CD4-positive, alpha-beta T cell (primary cell): ENCODE measurements at regions not wholly inside any gene's neighbourhood (a gene's known extent, or its start where the extent isn't known, plus 50 kb on each side); places are given as distances from the start of the nearest gene placed in this dataset.

ENCODE experiments used
- ATAC-seq: fragments of 200-7000 bp; cut with Tn5 transposase; one replicate; pipeline ENCODE4 v1.10.0; 2022; ENCODE audit warnings: mild to moderate bottlenecking; ENCODE audit not compliant: poor library complexity
- CTCF ChIA-PET: fragments of 350-600 bp; sonication (Branson Sonifier 250); formaldehyde crosslinking; loops from one replicate; lab custom pipeline; 2021; ENCODE audit warnings: antibody characterized with exemption, inconsistent platforms; lab: Charles Lee
- POLR2A ChIA-PET: fragments of 350-600 bp; sonication (Branson Sonifier 250); formaldehyde crosslinking; loops from one replicate; lab custom pipeline; 2021; ENCODE audit warnings: antibody characterized with exemption, inconsistent platforms; lab: Charles Lee
- DNase-seq, 14 experiments: peaks; one replicate each; pipeline ENCODE4 v3.0.0-alpha.2; 2013 to 2020; ENCODE audit warnings: mixed read lengths in 2 of 14
- H3K27ac ChIP-seq, 2 donors: one replicate each; pipeline versions ENCODE4 v1.5.1 to v1.7.0; 2013; ENCODE audit warnings: low read length in 2 of 2, low read depth in 1 of 2, mild to moderate bottlenecking in 1 of 2
- H3K27me3 ChIP-seq, 2 experiments: 1 replicate in 1 of 2; 2 replicates in 1 of 2; pipeline versions ENCODE4 v1.6.1 to v1.7.0; 2013; ENCODE audit warnings: low read length in 2 of 2, control low read depth in 1 of 2, mild to moderate bottlenecking in 1 of 2, moderate library complexity in 1 of 2; ENCODE audit not compliant: insufficient read depth in 2 of 2, control insufficient read depth in 1 of 2
- H3K36me3 ChIP-seq: one replicate; pipeline ENCODE4 v1.6.1; 2013; ENCODE audit warnings: low read length, control low read depth; ENCODE audit not compliant: insufficient read depth
- H3K4me1 ChIP-seq: one replicate; pipeline ENCODE4 v1.6.1; 2013; ENCODE audit warnings: low read length, control low read depth; ENCODE audit not compliant: insufficient read depth
- H3K4me3 ChIP-seq: one replicate; pipeline ENCODE4 v1.5.1; 2013; ENCODE audit warnings: mild to moderate bottlenecking, low read length, moderate library complexity
- H3K9me3 ChIP-seq, 2 experiments: 1 replicate in 1 of 2; 2 replicates in 1 of 2; pipeline versions ENCODE4 v1.6.1 to v1.7.0; 2013; ENCODE audit warnings: low read length in 2 of 2, mild to moderate bottlenecking in 2 of 2, control low read depth in 1 of 2, moderate library complexity in 1 of 2; ENCODE audit not compliant: control insufficient read depth in 1 of 2, insufficient read depth in 1 of 2
- H3K27ac Mint-ChIP-seq: one replicate; pipeline ENCODE4 v1.8.0; 2020; ENCODE audit warnings: mixed read lengths
- H3K27me3 Mint-ChIP-seq: one replicate; pipeline ENCODE4 v1.8.0; 2021; ENCODE audit warnings: mixed read lengths
- H3K36me3 Mint-ChIP-seq: one replicate; pipeline ENCODE4 v1.8.0; 2021; ENCODE audit warnings: low read depth, mixed read lengths
- H3K4me1 Mint-ChIP-seq: one replicate; pipeline ENCODE4 v1.8.0; 2021; ENCODE audit warnings: low read depth, mixed read lengths
- H3K4me3 Mint-ChIP-seq: one replicate; pipeline ENCODE4 v1.8.0; 2020; ENCODE audit warnings: mild to moderate bottlenecking, mixed read lengths
- H3K9me3 Mint-ChIP-seq: one replicate; pipeline ENCODE4 v1.8.0; 2020; ENCODE audit warnings: mixed read lengths
- CTCF ChIP-seq: fragments of 200-600 bp; IDR thresholded peaks from one replicate; pipeline ENCODE4 v1.8.0; 2022; ENCODE audit warnings: antibody characterized with exemption, mild to moderate bottlenecking
- intact Hi-C, 2 experiments: fragments of 100-400 bp; cut with DNase I in 1 of 2; cut with micrococcal nuclease in 1 of 2; formaldehyde crosslinking; loops; one replicate each; pipeline versions ENCODE4 v1.15.1 to v1.9.0; 2023 to 2025; cut with DNase I, micrococcal nuclease

- no peak for DNase-seq
- no peak overlapping the region for H3K4me3 ChIP-seq
- peaks cover 11% of the 10 kb centered on the region for H3K4me1 ChIP-seq
- Mint-ChIP-seq H3K27ac (no peak overlapping the region), H3K27me3 (peaks cover 42% of the 10 kb centered on the region), H3K4me1 (peaks cover 11% of the 10 kb centered on the region), H3K4me3 (no peak overlapping the region), H3K36me3 (no peaks in the 10 kb centered on the region), H3K9me3 (no peaks in the 10 kb centered on the region)
- TF ChIP-seq CTCF = no peak
- H3K27me3 ChIP-seq = peaks cover 9 to 14% of the 10 kb centered on the region in 2 experiments
- CTCF ChIA-PET = no interaction called here
- H3K9me3 ChIP-seq = peaks cover 0 to 5% of the 10 kb centered on the region in 2 experiments
- POLR2A ChIA-PET = no interaction called here
- no peak overlapping the region for H3K27ac ChIP-seq
- no peaks in the 10 kb centered on the region for H3K36me3 ChIP-seq
- intact Hi-C loops = no loop called here
- ATAC-seq = no peak
Measured at GRCh38 chr16:66272461-66272860, 94.0 kb upstream of the CDH5 start.

GRCh38 chr16:66271074-66272060 is 95.1 kb upstream of the CDH5 start:
- Mint-ChIP-seq H3K9me3 (no peaks in the 10 kb centered on the region), H3K27me3 (peaks cover 51% of the 10 kb centered on the region), H3K4me1 (peaks cover 14% of the 10 kb centered on the region), H3K4me3 (no peak overlapping the region), H3K27ac (no peak overlapping the region), H3K36me3 (no peaks in the 10 kb centered on the region)
- H3K9me3 ChIP-seq = peaks cover 0 to 4% of the 10 kb centered on the region in 2 experiments
- no peaks in the 10 kb centered on the region for H3K36me3 ChIP-seq
- TF ChIP-seq CTCF = no peak
- peaks cover 19 to 20% of the 10 kb centered on the region in 2 experiments for H3K27me3 ChIP-seq
- peaks cover 11% of the 10 kb centered on the region for H3K4me1 ChIP-seq
- CTCF ChIA-PET = no interaction called here
- intact Hi-C loops = no loop called here
- no peak overlapping the region for H3K27ac ChIP-seq
- H3K4me3 ChIP-seq = no peak overlapping the region
- ATAC-seq (no peak), DNase-seq (no peak)
- POLR2A ChIA-PET = no interaction called here

- intact Hi-C loops = no loop called here
- Mint-ChIP-seq H3K9me3 (no peaks in the 10 kb centered on the region), H3K36me3 (no peaks in the 10 kb centered on the region), H3K27me3 (peaks cover 49% of the 10 kb centered on the region), H3K4me3 (no peak overlapping the region), H3K27ac (no peak overlapping the region), H3K4me1 (peaks cover 16% of the 10 kb centered on the region)
- POLR2A ChIA-PET = no interaction called here
- Histone ChIP-seq H3K4me1 (peaks cover 11% of the 10 kb centered on the region), H3K27ac (no peak overlapping the region), H3K9me3 (peaks cover 0 to 4% of the 10 kb centered on the region in 2 experiments), H3K27me3 (peaks cover 19 to 20% of the 10 kb centered on the region in 2 experiments), H3K4me3 (no peak overlapping the region), H3K36me3 (no peaks in the 10 kb centered on the region)
- TF ChIP-seq CTCF = peak; percentile 76
- CTCF ChIA-PET = no interaction called here
- DNase-seq (peak; percentile 17 to 75 (median 44)), ATAC-seq (peak; percentile 62)
Measured at GRCh38 chr16:66270333-66270927, 96.1 kb upstream of the CDH5 start.
